22Rv1 (cell line): ENCODE measurements at regions not wholly inside any gene's neighbourhood (a gene's known extent, or its start where the extent isn't known, plus 50 kb on each side); places are given as distances from the start of the nearest gene placed in this dataset.

ENCODE experiments used
- CTCF ChIP-seq: fragments of 450-650 bp; IDR thresholded peaks from 2 replicates; pipeline ENCODE4 v1.5.1; 2017; ENCODE audit warnings: mild to moderate bottlenecking
- ZFX ChIP-seq: fragments of 450-650 bp; IDR thresholded peaks from 2 replicates; pipeline ENCODE4 v1.6.1; 2017; ENCODE audit warnings: antibody characterized with exemption, borderline replicate concordance

- TF ChIP-seq CTCF (no peak), ZFX (no peak)
These were observed 94.6 kb upstream of the FAM47C start for GRCh38 chrX:36913551-36913950.
